CD4-positive, alpha-beta T cell treated with Interleukin-4 for 4 hours (primary cell): ENCODE measurements at regions not wholly inside any gene's neighbourhood (a gene's known extent, or its start where the extent isn't known, plus 50 kb on each side); places are given as distances from the start of the nearest gene placed in this dataset.

Experiments used
- DNase-seq: peaks from one replicate; pipeline ENCODE4 v3.0.0-alpha.2; 2020

DNA sequence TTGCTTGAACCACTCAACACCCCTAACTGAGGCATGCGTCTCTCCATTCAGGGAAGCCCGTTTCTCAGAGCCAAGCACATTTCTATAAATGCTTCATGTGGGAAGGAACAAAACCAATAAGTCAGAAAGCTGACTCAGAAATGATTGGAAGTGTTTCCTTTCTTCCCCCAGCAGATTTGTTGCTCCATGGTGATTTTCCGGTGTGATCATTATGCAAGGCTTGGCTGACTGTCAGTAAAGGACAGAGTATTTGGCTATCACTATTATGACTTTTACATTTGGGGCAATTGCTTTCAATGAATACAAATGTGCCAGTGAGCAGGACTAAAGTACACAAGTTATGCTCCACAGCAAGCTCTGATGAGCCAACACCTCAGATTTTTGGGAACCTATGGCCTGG lies 53.3 kb upstream of the ZC3H11B start:
- no peak for DNase-seq

DNA sequence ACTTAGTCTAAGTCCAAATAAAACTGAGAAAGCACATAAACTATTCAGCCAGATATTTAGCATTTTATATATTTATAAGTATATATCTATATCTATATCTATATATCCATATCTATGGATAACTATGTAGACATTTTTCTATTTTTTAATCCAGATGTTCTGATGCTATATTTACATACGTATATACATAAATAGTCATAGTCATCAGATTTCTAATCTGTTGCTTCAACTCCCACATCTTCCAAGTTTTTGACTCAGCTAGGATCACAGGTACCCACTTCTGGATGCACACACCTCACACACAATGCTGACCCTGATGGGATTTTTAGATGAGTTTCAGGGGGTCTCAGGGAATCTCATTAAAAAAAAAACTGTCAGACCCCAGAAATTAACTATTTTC lies 52.2 kb upstream of the ZC3H11B start:
- DNase-seq = no peak

GRCh38 chr1:219664310-219665029 lies 51.6 kb upstream of the ZC3H11B start:
- DNase-seq = no peak
